HG02571 (cell line): ENCODE measurements at regions not wholly inside any gene's neighbourhood (a gene's known extent, or its start where the extent isn't known, plus 50 kb on each side); places are given as distances from the start of the nearest gene placed in this dataset.
"Not testable (repeated sequence)": the region's sequence is repeated elsewhere in the genome, so short reads cannot be mapped to it uniquely, and the experiment has no call there.

Source experiments
- ATAC-seq: cut with Tn5 transposase; IDR thresholded peaks from one replicate; pipeline ENCODE4 v1.9.1; 2021; ENCODE audit warnings: mild to moderate bottlenecking, moderate library complexity; ENCODE audit not compliant: unreplicated experiment

DNA sequence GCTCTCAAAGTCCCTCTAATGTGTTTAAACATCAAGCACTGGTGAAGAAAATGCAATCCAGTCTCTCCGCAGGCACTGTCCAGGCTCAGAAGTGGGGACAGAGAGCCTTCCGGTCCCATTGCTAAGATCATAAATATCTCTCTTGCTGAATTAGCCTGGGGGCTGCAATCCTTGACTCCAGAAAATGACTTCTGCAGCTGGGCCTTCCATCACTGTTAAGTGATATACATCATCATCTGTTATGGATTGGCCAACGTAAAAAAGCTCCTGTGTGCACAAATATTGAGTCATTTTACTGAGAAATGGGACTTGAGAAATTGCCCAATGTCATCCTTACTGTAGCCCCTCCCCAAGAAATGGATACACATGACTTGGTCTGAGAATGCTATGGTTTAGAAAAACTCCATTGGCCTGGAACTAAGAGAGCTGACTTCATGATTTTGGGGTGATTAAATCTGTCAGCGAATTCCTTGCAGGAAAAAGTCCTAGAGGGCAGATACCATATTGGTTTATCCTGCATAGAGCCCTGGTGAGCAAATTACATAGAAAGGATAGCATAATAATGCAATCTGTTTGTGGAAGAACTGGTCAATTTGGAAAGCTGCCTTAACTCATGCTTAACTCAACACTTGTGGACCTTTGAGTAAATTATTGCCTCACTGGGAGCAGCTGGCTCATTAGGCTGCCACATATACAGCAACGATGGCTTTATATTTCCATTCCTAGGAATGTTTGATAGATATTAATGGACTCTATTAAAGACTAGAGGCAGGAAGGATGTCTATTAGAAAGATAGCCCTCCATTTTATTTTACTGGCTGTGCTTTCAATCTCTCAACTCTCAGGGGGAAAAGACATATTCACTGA is 346.1 kb downstream of the GBA3 start:
- no peak for ATAC-seq

DNA sequence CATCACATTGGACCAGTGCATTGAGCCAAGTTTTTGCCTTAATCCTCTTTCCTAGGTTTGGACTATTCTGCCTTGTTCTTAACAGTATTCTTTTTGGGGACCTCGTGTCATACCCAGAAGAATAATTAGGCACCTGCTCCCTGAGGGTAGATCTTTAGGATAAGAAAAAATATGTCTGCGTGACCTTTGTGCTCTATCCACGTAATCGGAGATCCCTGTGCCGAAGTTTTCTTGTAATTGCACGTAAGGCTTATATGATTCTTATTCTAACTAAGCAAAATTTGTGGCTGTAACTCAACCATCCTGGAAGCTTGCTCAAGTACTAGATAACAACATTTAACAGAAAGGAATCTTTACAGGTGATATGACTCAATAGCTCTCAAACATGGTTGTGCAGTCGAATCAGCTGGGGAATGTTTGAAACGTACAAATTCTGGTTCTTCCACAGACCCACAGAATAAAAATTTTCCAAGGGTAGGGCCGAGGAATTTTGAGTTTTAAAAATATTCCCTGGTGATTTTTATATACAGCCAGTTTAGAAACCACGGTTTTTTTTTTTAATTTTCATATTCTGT is 344.3 kb downstream of the GBA3 start:
- no peak for ATAC-seq

DNA sequence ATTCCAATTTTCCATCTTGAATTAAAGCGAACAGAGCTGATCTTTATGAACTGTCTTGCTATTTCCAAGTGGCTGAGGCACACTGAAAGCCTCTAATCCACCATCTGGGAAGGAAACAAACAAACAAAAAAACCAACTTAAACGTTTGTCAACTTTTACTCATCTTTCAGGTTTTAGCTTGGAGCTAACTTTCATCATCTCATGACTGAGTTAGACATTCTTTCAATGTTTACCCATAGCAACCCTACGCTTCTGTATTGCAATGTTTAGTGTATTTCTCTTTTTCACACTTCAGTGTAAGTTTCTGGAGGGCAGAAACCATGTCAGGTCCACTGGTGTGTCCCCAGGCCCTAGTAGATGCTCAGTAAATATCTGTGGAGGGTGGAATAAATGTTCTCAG is 343.8 kb downstream of the GBA3 start:
- ATAC-seq = no peak

DNA sequence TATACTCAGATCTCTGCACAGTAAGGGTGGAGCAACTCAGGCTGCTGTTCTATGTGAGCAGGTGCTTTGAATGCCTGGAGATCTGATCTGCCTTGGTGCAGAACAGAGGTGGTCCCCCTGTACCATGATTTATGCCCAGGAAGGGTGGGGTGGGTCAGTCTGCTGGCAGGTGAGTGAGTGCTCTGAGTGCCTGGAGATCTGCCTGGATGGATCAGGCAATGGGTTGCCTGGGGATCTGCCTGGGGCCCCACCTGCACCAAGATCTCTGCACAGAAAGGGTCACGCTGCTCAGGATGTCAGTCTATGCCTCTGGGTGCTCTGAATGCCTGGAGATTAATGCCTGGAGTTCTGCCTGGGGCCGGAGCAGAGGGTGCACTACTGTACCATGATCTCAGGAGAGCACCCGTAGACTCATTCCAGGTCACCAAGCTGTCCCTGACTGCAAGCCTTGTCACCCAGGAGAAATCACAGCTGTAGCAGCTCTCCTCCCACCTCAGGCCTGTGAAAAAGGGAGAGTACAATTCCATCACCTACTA is 342.9 kb downstream of the GBA3 start:
- ATAC-seq = no peak

DNA sequence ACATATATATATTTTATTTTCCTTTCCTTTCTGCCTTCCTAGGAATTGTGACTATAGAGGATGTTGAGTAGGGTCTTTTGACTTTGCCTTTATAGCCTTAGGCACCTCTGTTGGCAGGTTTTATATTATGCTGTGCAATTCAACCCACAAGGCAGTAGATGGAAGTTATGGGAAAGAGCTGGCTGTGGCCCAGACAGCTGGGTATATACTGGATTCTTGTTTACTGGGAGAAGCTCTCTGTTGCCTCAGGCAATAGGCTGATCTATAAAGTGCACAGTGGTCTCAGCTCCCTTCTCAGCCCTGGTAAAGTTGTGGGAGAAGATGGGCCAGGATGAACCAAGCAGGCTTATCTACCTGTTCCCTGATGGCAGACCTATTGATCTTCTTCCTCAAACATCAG is 342.0 kb downstream of the GBA3 start:
- no peak for ATAC-seq

DNA sequence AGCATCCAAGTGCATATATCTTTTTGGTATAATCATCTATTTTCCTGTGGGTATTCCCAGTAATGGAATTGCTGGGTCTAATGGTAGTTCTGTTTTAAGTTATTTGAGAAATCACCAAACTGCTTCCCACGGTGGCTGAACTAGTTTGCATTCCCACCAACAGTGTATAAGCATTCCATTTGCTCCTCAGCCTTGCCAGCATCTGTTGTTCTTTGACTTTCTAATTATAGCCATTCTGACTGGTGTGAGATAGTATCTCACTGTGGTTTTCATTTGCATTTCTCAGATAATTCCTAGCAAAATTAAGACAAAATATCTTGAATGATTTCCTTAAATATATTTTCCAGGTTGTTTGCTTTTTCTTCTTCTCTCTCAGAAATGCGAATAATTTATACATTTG is 341.1 kb downstream of the GBA3 start:
- ATAC-seq = no peak

DNA sequence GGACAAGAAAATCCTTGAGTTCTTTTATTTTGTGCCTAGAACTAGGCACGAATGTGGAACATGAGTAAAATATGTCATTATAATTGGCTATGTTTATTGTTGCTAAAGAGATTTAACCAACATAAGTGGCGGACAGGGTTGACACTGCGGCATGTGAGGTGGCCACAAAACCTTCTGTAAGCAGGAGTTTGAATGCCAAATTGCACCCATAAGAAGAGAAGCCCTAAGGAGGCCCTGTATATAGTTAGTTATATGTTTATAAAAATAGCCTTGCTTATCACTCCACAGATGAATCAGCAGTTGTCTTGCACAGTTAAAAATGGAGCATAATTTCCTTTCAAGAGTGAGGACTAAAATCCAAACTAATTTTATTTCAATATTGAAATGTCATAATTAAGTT is 336.1 kb downstream of the GBA3 start:
- no peak for ATAC-seq

DNA sequence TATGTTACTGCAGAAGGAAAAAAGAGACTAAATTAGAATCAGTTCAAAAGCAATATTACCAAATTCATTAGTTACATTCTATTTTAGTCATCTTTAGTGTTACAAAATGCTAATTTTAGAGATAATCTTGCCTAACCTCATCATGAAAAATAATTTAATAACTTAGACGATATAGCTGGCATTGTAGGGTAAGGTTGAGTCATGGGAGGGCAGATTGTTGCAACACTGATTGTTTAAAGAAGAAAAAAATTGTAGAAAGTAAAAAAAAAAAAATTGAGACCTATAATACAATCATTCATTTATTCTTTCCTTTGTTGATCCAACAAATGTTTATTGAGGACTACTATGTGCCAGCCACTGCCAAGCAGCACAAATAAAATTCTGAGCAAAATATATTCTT is 330.9 kb downstream of the GBA3 start:
- no peak for ATAC-seq

DNA sequence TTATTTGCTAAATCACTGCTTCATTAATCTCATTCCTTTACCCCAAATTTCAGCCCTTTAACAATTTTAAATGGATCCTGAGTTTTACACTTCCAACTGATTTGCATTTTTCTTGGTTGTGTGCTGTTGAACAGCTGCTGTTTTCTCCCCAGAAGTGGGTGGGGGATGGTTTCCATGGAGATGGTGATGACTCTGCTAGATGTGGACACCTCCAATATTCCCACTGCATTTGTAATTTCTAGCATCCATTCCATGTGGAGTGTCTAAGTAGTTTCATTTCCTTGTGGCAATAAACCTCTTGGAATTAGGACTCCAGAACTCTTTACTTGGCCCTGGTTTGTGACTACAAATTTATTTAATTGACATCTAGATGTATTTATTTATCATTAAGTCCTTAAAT is 330.4 kb downstream of the GBA3 start:
- no peak for ATAC-seq

DNA sequence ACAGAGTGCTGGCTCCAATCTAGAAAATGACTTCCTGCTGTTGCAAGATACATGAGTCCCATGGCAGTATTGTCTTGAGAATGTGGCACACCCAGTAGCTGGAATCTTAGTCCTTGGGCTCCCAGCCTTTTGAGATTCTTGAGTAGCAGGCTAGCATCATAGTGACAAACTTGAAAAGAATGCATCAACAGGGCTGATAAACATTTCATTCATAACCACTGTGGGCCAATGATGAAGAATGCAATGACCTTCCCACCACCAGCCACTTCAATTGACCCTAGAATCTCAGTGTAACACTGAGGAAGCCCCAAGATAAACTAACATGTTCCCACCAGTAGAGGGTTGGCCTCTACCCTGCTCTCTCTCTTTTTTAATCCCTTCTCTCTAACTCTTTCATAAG is 329.3 kb downstream of the GBA3 start:
- no peak for ATAC-seq

DNA sequence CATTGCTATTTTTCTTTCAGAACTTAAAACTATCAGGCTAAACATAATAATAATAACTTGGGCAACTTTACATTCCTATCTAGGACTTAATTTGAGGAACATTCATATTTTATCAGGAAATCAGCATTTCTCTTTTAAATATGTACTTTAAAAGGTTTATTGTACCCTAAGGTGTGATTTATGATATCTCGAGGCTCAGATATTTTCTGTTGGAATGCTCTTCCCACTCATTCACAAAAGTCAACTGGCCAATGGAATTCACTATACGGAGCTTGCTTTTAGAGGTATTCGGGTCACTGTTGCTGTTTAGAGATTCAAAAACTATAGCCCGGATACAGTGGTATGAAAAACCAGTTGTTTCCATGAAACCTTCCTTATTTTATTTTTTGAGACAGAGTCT is 328.3 kb downstream of the GBA3 start:
- ATAC-seq = no peak

DNA sequence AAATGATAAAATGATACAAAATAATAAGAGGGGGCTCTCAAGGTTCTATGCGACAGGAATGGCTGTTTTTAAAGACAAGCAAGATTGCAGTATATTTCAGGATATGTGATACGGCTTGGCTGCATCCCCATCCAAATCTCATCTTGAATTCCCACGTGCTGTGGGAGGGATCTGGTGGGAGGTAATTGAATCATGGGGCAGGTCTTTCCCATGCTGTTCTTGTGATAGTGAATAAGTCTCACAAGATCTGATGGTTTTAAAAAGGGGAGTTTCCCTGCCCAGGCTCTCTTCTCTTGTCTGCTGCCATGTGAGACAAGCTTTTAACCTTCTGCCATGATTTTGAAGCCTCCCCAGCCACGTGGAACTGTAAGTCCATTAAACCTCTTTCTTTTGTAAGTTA is 327.7 kb downstream of the GBA3 start:
- ATAC-seq = not testable (repeated sequence)

DNA sequence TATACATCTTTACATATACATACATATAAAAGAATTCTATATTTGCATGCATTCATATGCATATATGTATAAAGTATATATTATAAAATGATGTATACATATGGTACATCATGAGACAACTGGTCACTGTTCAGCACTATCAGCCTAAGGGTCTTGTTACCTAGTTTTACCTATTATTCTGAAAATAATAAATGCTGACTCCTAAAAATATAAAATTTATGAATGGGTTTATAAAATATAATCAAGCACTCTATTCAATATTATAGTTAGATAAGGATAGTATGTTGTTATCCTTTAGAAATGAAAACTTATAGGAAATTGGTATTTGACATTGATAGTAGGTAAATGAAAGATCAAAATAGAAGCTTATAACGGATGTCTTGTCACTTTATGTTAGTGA is 324.2 kb downstream of the GBA3 start:
- no peak for ATAC-seq

DNA sequence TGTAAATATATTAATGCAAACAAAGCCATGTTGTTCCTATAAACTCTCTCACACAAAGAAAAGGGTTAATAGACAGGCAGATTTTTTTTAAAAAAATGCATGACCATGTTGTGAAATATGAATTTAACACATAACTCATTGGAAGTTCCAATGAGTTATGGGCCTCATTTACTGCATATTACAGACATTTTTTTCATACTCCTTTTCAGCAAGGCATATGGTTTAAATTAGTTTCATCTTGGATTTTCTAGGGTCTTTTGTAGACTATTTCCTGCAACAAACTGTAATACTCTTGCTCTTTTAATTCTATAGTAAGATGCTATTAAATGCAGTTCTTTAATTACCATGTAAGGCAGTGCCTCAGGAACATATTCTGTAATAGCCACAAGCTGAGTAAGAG is 323.1 kb downstream of the GBA3 start:
- ATAC-seq = no peak

DNA sequence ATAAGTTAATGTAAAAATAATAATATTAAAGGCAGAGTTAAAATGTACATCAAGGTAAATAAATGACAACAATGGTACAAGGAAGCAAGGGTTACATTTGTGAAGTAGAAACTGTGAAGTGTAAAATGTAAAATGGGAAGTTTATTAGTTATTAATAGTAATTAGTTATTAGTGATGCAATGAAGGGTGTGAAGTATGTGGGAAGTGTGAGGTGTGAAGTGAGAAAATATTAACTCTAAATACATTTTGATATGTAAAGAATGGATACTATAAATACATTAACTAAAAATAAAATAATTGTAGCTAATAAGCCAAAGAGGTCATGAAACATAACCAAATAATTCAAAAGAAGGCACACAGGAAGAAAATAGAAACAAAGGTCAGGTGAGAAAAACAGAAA is 316.4 kb downstream of the GBA3 start:
- no peak for ATAC-seq

DNA sequence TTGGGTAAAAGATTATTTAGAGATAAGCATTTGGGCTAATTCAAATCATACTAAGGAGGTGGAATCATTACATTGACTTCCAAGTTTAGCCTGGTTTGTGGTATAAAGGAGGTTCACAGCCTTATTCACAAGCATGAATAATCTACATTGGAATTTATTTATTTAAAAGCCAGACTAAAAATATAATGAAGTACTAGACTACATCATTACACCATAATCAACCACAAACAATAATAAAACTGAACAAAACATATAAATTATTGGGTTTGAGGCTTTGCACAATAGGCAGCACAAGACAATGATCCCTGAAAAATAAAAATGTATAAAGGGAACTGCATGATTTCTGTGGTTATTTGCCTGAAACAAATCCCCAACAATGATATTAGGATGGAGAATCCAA is 314.0 kb downstream of the GBA3 start:
- ATAC-seq = no peak

DNA sequence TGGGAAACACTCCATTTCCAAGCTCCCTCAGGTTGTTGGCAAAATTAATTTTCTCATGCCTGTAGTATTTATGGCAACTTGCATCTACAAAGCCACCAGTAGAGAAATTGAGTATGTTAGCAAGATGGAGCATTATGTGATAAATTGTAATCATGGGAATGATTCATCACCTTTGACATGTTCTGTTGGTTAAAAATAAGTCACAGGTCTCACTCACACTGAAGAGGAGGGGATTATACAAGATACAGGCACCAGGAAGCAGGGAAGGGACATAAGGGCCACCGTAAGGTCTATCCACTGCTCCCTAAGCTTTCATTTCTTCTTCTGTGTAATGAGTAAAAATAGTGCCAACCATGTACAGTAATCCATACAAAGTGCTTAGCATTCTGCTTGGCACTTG is 313.0 kb downstream of the GBA3 start:
- no peak for ATAC-seq

DNA sequence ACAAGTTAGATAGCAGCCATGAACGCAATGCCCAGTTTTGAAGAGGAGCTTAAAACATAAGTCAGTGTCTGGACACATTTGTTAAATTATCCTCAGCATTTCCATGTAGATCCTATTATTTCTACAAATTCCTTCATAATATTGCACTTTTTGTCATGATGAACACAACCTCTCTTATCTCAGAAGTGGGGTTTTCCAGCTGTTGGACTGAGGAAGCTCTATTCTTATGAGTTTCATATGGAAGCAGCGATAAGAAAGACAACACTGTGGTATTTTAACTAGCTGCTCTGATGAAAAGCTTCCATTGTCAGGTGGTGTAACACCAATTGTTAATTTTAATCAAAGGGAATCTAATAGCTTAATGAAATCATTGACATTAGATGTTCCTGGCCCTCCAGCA is 308.7 kb downstream of the GBA3 start:
- no peak for ATAC-seq

DNA sequence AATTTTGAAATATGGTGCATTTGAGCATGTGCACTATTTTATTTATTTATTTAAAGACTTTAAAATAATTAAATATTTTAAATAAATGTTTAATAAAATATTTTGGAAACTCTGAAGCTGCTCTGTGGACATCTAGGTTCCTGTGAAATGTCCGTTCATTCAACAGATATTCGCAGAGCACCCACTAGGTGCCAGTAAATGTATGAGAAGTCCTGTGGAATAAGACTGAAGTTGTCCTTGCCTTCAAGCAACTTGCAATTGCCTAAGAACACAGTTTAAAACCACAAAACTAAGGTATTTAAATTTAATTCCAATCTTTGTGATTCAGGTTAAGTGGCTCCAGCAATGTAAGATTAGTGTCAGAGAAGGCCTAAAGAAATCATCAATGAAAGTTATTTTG is 306.7 kb downstream of the GBA3 start:
- ATAC-seq = no peak

DNA sequence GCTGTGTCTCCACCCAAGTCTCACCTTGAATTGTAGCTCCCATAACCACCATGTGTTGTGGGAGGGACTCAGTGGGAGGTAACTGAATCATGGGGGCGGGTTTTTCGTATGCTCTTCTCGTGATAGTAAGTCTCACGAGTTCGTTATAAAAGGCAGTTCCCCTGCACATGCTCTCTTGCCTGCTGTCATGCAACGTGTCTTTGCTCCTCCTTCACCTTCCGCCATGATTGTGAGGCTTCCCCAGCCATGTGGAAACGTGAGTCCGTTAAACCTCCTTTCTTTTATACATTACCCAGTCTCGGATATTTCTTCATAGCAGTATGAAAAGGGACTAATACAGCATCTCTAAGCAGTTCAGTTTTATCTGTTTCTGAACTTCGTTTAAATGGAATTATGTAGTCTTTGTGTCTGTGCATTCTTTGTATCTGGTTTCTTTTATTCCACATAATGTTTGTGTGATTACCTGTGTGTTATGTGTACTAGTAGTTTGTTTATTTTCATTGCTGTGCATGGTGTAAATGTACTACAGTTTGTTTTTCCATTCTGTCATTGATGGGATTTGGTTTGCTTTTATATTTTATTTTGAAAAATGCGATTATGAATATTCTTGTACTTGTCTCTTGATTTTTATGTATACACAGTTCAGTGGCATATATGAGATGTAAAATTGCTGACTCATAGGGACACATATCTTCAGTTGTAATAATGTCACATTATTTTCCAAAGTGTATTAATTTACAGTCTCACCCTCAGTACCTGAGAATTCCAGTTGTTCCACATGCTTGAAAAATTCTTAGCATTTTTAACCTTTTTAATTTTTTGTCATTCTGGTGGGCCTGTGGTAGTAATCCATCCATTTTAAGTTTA is 304.9 kb downstream of the GBA3 start:
- no peak for ATAC-seq

DNA sequence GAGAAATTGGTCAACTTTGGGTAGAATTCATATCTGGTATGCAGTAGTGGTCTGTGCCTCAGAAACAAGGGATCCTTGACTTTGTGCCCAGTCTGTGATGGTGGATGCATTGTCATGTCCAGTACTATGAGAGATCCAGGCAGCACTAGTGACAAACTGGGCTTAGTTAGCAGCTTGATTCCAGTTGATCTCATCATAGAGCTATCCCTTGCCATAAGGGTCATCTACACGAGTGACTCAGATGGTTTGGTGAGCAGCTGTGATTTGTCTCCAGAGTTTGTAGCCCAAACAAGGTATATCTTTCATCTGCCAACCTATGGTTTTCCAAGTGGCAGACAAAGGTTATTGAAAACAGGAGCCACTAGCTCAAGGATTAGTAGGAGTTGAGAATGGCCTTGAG is 298.8 kb downstream of the GBA3 start:
- no peak for ATAC-seq

DNA sequence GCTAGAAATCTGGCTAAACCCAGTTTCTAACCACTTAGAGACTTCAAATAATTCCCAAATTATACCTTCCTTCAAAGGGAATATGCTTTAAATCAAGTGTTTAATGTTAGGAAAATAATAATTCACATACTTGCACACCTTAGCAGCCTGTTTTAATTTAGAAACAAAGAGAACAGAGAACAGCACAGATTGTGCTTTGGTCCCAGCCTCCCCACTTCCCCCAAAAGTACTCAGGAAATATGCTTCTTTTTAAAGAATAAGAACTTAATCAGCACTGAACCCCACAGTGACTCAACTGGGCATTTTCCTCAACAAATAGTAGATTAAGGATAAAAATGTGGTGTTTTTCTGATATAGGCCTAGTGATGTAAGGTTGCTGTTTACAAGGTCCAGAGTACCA is 295.8 kb downstream of the GBA3 start:
- ATAC-seq = no peak
